ENCODE measurements at regions not wholly inside any gene's neighbourhood (a gene's known extent, or its start where the extent isn't known, plus 50 kb on each side); places are given as distances from the start of the nearest gene placed in this dataset.
"Not testable (repeated sequence)": the region's sequence is repeated elsewhere in the genome, so short reads cannot be mapped to it uniquely, and the experiment has no call there.

GRCh38 chr5:63154476-63155309 lies 576.1 kb downstream of the LRRC70 start:
- DNase-seq (ENCODE audit: extremely low read depth in 1 of 11, low read depth in 9 of 11, low spot score in 4 of 11): no peak

GRCh38 chr5:63152871-63153270 lies 574.3 kb downstream of the LRRC70 start:
- no peak for DNase-seq (ENCODE audit: extremely low read depth in 1 of 11, low read depth in 9 of 11, low spot score in 4 of 11)

GRCh38 chr5:63145167-63145566 lies 566.5 kb downstream of the LRRC70 start:
- no peak for DNase-seq (ENCODE audit: extremely low read depth in 1 of 11, low read depth in 9 of 11, low spot score in 4 of 11)

GRCh38 chr5:63141591-63141990 lies 563.0 kb downstream of the LRRC70 start:
- no peak for DNase-seq (ENCODE audit: extremely low read depth in 1 of 11, low read depth in 9 of 11, low spot score in 4 of 11)

GRCh38 chr5:63135291-63135690 lies 556.7 kb downstream of the LRRC70 start:
- no peak for DNase-seq (ENCODE audit: extremely low read depth in 1 of 11, low read depth in 9 of 11, low spot score in 4 of 11)

GRCh38 chr5:63131626-63132285 lies 553.1 kb downstream of the LRRC70 start:
- DNase-seq (ENCODE audit: extremely low read depth in 1 of 11, low read depth in 9 of 11, low spot score in 4 of 11): no peak

GRCh38 chr5:63128761-63129160 lies 550.1 kb downstream of the LRRC70 start:
- no peak for DNase-seq (ENCODE audit: extremely low read depth in 1 of 11, low read depth in 9 of 11, low spot score in 4 of 11)

GRCh38 chr5:63128018-63128417 lies 549.4 kb downstream of the LRRC70 start:
- DNase-seq (ENCODE audit: extremely low read depth in 1 of 11, low read depth in 9 of 11, low spot score in 4 of 11): peak in 1 of 11 donors; percentile 1

GRCh38 chr5:63127054-63127453 lies 548.4 kb downstream of the LRRC70 start:
- DNase-seq (ENCODE audit: extremely low read depth in 1 of 11, low read depth in 9 of 11, low spot score in 4 of 11): no peak

GRCh38 chr5:63125862-63126261 lies 547.2 kb downstream of the LRRC70 start:
- DNase-seq (ENCODE audit: extremely low read depth in 1 of 11, low read depth in 9 of 11, low spot score in 4 of 11): peak in 3 of 11 donors; percentile 4 to 21 (median 8)

GRCh38 chr5:63125392-63125791 lies 546.8 kb downstream of the LRRC70 start:
- no peak for DNase-seq (ENCODE audit: extremely low read depth in 1 of 11, low read depth in 9 of 11, low spot score in 4 of 11)

GRCh38 chr5:63124266-63124665 lies 545.6 kb downstream of the LRRC70 start:
- DNase-seq (ENCODE audit: extremely low read depth in 1 of 11, low read depth in 9 of 11, low spot score in 4 of 11): no peak

GRCh38 chr5:63121471-63121870 lies 542.9 kb downstream of the LRRC70 start:
- no peak for DNase-seq (ENCODE audit: extremely low read depth in 1 of 11, low read depth in 9 of 11, low spot score in 4 of 11)

GRCh38 chr5:63118221-63118620 lies 539.6 kb downstream of the LRRC70 start:
- no peak for DNase-seq (ENCODE audit: extremely low read depth in 1 of 11, low read depth in 9 of 11, low spot score in 4 of 11)

GRCh38 chr5:63111891-63112290 lies 533.3 kb downstream of the LRRC70 start:
- DNase-seq (ENCODE audit: extremely low read depth in 1 of 11, low read depth in 9 of 11, low spot score in 4 of 11): no peak

- no peak for DNase-seq (ENCODE audit: extremely low read depth in 1 of 11, low read depth in 9 of 11, low spot score in 4 of 11)
Observed at GRCh38 chr5:63101870-63102269, 523.3 kb downstream of the LRRC70 start.

- DNase-seq (ENCODE audit: extremely low read depth in 1 of 11, low read depth in 9 of 11, low spot score in 4 of 11): no peak
Observed at GRCh38 chr5:63097286-63097685, 518.7 kb downstream of the LRRC70 start.

GRCh38 chr5:63094730-63095129 lies 516.1 kb downstream of the LRRC70 start:
- DNase-seq (ENCODE audit: extremely low read depth in 1 of 11, low read depth in 9 of 11, low spot score in 4 of 11): no peak

GRCh38 chr5:63089147-63089546 lies 510.5 kb downstream of the LRRC70 start:
- no peak for DNase-seq (ENCODE audit: extremely low read depth in 1 of 11, low read depth in 9 of 11, low spot score in 4 of 11)

- DNase-seq (ENCODE audit: extremely low read depth in 1 of 11, low read depth in 9 of 11, low spot score in 4 of 11): no peak
Observed at GRCh38 chr5:63085561-63085960, 506.9 kb downstream of the LRRC70 start.

- DNase-seq (ENCODE audit: extremely low read depth in 1 of 11, low read depth in 9 of 11, low spot score in 4 of 11): not testable (repeated sequence)
Observed at GRCh38 chr5:63083689-63084088, 505.1 kb downstream of the LRRC70 start.

Measured in renal cortex interstitium (tissue), 11 donors.